Gastroesophageal sphincter (tissue), 4 donors: ENCODE measurements at regions not wholly inside any gene's neighbourhood (a gene's known extent, or its start where the extent isn't known, plus 50 kb on each side); places are given as distances from the start of the nearest gene placed in this dataset.

Experiments
- ATAC-seq: fragments of 150-250 bp; one replicate; pipeline ENCODE4 v1.9.1; 2016; ENCODE audit warnings: mild to moderate bottlenecking, moderate library complexity
- H3K27ac ChIP-seq, 4 donors: fragments of 200-600 bp; sonication (generic) in 3 of 4; 1 replicate in 3 of 4; 2 replicates in 1 of 4; pipeline ENCODE4 v1.5.1; 2016 to 2019
- H3K27me3 ChIP-seq: fragments of 200-600 bp; sonication (generic); one replicate; pipeline ENCODE4 v1.5.1; 2019
- H3K36me3 ChIP-seq, 2 donors: fragments of 200-600 bp; sonication (generic); one replicate each; pipeline ENCODE4 v1.5.1; 2019; ENCODE audit warnings: control low read depth in 1 of 2
- H3K4me1 ChIP-seq, 3 donors: fragments of 200-600 bp; sonication (generic); 1 replicate in 2 of 3; 2 replicates in 1 of 3; pipeline ENCODE4 v1.5.1; 2016 to 2019; ENCODE audit warnings: control low read depth in 2 of 3
- H3K4me3 ChIP-seq, 2 donors: fragments of 200-600 bp; sonication (generic); one replicate each; pipeline ENCODE4 v1.5.1; 2019; ENCODE audit warnings: mild to moderate bottlenecking in 1 of 2, moderate library complexity in 1 of 2
- H3K9me3 ChIP-seq, 3 donors: fragments of 200-600 bp; sonication (generic); one replicate each; pipeline ENCODE4 v1.5.1; 2017 to 2019; ENCODE audit warnings: control low read depth in 2 of 3
- CTCF ChIP-seq, 4 experiments: fragments of 200-600 bp in 2 of 4; fragments of 450-650 bp in 2 of 4; sonication (generic) in 1 of 4; IDR thresholded peaks; one replicate each; pipeline ENCODE4 v1.5.1; 2017 to 2019; ENCODE audit warnings: antibody characterized with exemption in 4 of 4, mild to moderate bottlenecking in 2 of 4, moderate library complexity in 2 of 4
- EP300 ChIP-seq: sonication (generic); formaldehyde crosslinking; IDR thresholded peaks from one replicate; pipeline ENCODE4 v1.6.1; 2017; ENCODE audit warnings: antibody characterized with exemption, mild to moderate bottlenecking
- POLR2A ChIP-seq, 2 donors: fragments of 450-650 bp; IDR thresholded peaks; one replicate each; pipeline ENCODE4 v1.6.1; 2017; ENCODE audit warnings: antibody characterized with exemption in 2 of 2, mild to moderate bottlenecking in 2 of 2, moderate library complexity in 1 of 2
- POLR2AphosphoS5 ChIP-seq: sonication (generic); formaldehyde crosslinking; IDR thresholded peaks from one replicate; pipeline ENCODE4 v1.6.1; 2017; ENCODE audit warnings: antibody characterized with exemption
- WGBS, 2 donors: methylation state at CpG; one replicate each; pipeline ENCODE4 v1.1.5; 2018; ENCODE audit warnings: low coverage in 1 of 2; 5-methylcytosine and 5-hydroxymethylcytosine counted together

GRCh38 chr7:153130052-153130451 is 370.5 kb downstream of the ACTR3B start:
- TF ChIP-seq CTCF (IDR thresholded peaks at IDR 0.05) (no peak), EP300 (no peak), POLR2A (IDR thresholded peaks at IDR 0.05) (no peak), POLR2AphosphoS5 (no peak)
- no peak overlapping the region for H3K4me3 ChIP-seq
- H3K9me3 ChIP-seq = peaks cover 0 to 11% (median 0%) of the 10 kb centered on the region in 3 donors
- no peaks in the 10 kb centered on the region for H3K36me3 ChIP-seq
- no peak overlapping the region for H3K27ac ChIP-seq
- WGBS, 2 donors = 8 to 19% methylated on average over 2 of the region's 2 CpGs
- no peaks in the 10 kb centered on the region for H3K27me3 ChIP-seq
- no peak for ATAC-seq
- H3K4me1 ChIP-seq = no peaks in the 10 kb centered on the region

- 78% methylated on average over 6 of the region's 8 CpGs; no CpG with 5 or more reads in 1 of the 2 donors for WGBS, 2 donors
- no peak for ATAC-seq
- TF ChIP-seq CTCF (IDR thresholded peaks at IDR 0.05) (no peak), EP300 (no peak), POLR2AphosphoS5 (no peak), POLR2A (IDR thresholded peaks at IDR 0.05) (no peak)
- Histone ChIP-seq H3K27ac (no peak overlapping the region), H3K4me1 (no peaks in the 10 kb centered on the region), H3K9me3 (peaks cover 0 to 11% (median 0%) of the 10 kb centered on the region in 3 donors), H3K4me3 (no peak overlapping the region), H3K36me3 (no peaks in the 10 kb centered on the region), H3K27me3 (no peaks in the 10 kb centered on the region)
Observed at GRCh38 chr7:153151766-153152165, 392.2 kb downstream of the ACTR3B start.

- TF ChIP-seq POLR2A (IDR thresholded peaks at IDR 0.05) = no peak
- no peak for TF ChIP-seq POLR2AphosphoS5
- TF ChIP-seq CTCF (IDR thresholded peaks at IDR 0.05) = no peak
- TF ChIP-seq EP300 = no peak
- H3K36me3 ChIP-seq = no peaks in the 10 kb centered on the region
- no peaks in the 10 kb centered on the region for H3K4me1 ChIP-seq
- 59 to 64% methylated on average over 6 to 8 of the region's 8 CpGs for WGBS, 2 donors
- no peak overlapping the region for H3K4me3 ChIP-seq
- no peak overlapping the region for H3K27ac ChIP-seq
- no peak for ATAC-seq
- H3K27me3 ChIP-seq = no peaks in the 10 kb centered on the region
- H3K9me3 ChIP-seq = peaks cover 0 to 2% (median 0%) of the 10 kb centered on the region in 3 donors
Observed at GRCh38 chr7:153152801-153153422, 393.4 kb downstream of the ACTR3B start.

- Histone ChIP-seq H3K27me3 (no peaks in the 10 kb centered on the region), H3K27ac (no peak overlapping the region), H3K4me1 (no peaks in the 10 kb centered on the region), H3K4me3 (no peak overlapping the region), H3K36me3 (no peaks in the 10 kb centered on the region), H3K9me3 (peaks cover 0 to 17% (median 0%) of the 10 kb centered on the region in 3 donors)
- no peak for TF ChIP-seq CTCF (IDR thresholded peaks at IDR 0.05)
- no peak for TF ChIP-seq POLR2AphosphoS5
- no peak for TF ChIP-seq POLR2A (IDR thresholded peaks at IDR 0.05)
- TF ChIP-seq EP300 = no peak
- 25 to 52% methylated on average over 3 of the region's 3 CpGs for WGBS, 2 donors
- ATAC-seq = no peak
Observed at GRCh38 chr7:153158149-153158548, 398.6 kb downstream of the ACTR3B start.

- Histone ChIP-seq H3K9me3 (peaks cover 0 to 33% (median 0%) of the 10 kb centered on the region in 3 donors), H3K4me3 (no peak overlapping the region), H3K27me3 (no peaks in the 10 kb centered on the region), H3K4me1 (no peaks in the 10 kb centered on the region), H3K36me3 (no peaks in the 10 kb centered on the region), H3K27ac (no peak overlapping the region)
- no CpG with 5 or more reads among the region's 4 CpGs for WGBS, 2 donors
- TF ChIP-seq POLR2A (IDR thresholded peaks at IDR 0.05) (no peak), POLR2AphosphoS5 (no peak)
- ATAC-seq = no peak
Observed at GRCh38 chr7:153170287-153170686, 410.7 kb downstream of the ACTR3B start.
